ENCODE measurements at regions not wholly inside any gene's neighbourhood (a gene's known extent, or its start where the extent isn't known, plus 50 kb on each side); places are given as distances from the start of the nearest gene placed in this dataset.

GRCh38 chr6:97422171-97422570, 139.2 kb upstream of the MMS22L start:
- 33 to 89% (median 69%) methylated on average over 1 of the region's 1 CpG for WGBS, 4 donors

GRCh38 chr6:97423190-97423589, 140.2 kb upstream of the MMS22L start:
- H3K36me3 ChIP-seq, result no peaks in the 10 kb centered on the region
- H3K4me3 ChIP-seq, result no peak overlapping the region
- H3K27me3 ChIP-seq, result no peaks in the 10 kb centered on the region
- intact Hi-C loops (cut with DNase I), result no loop called here
- H3K9me3 ChIP-seq, result peaks cover 0 to 21% (median 0%) of the 10 kb centered on the region in 12 donors
- no peak for ATAC-seq
- no peak for DNase-seq
- H3K4me1 ChIP-seq, result no peaks in the 10 kb centered on the region
- TF ChIP-seq CTCF (IDR thresholded peaks at IDR 0.05) (no peak), POLR2A (IDR thresholded peaks at IDR 0.05) (no peak)
- no peak overlapping the region for H3K27ac ChIP-seq

More at GRCh38 chr6:97422171-97422570, 139.2 kb upstream of the MMS22L start:
- Histone ChIP-seq H3K4me3 (no peak overlapping the region), H3K36me3 (no peaks in the 10 kb centered on the region), H3K27me3 (no peaks in the 10 kb centered on the region), H3K27ac (no peak overlapping the region), H3K9me3 (peaks cover 0 to 21% (median 0%) of the 10 kb centered on the region in 12 donors), H3K4me1 (no peaks in the 10 kb centered on the region)
- DNase-seq (no peak), ATAC-seq (no peak)
- intact Hi-C loops (cut with DNase I), result no loop called here
- TF ChIP-seq CTCF (IDR thresholded peaks at IDR 0.05) (no peak), POLR2A (IDR thresholded peaks at IDR 0.05) (no peak)

- no peaks in the 10 kb centered on the region for H3K36me3 ChIP-seq
- TF ChIP-seq POLR2A (IDR thresholded peaks at IDR 0.05) (no peak), CTCF (IDR thresholded peaks at IDR 0.05) (no peak)
- H3K4me1 ChIP-seq, result no peaks in the 10 kb centered on the region
- no peaks in the 10 kb centered on the region for H3K9me3 ChIP-seq
- ATAC-seq (no peak), DNase-seq (no peak)
- no peak overlapping the region for H3K27ac ChIP-seq
- intact Hi-C loops (cut with DNase I), result no loop called here
- H3K27me3 ChIP-seq, result no peaks in the 10 kb centered on the region
- H3K4me3 ChIP-seq, result no peak overlapping the region
Measured at GRCh38 chr6:97427648-97428047, 144.6 kb upstream of the MMS22L start.

- 12 to 35% (median 18%) methylated on average over 3 of the region's 3 CpGs for WGBS, 4 donors
- intact Hi-C loops (cut with DNase I), result no loop called here
Measured at GRCh38 chr6:97437087-97437486, 154.1 kb upstream of the MMS22L start.

More at GRCh38 chr6:97437087-97437486, 154.1 kb upstream of the MMS22L start:
- TF ChIP-seq CTCF (IDR thresholded peaks at IDR 0.05), result peak; percentile 26 to 58 (median 39)
- TF ChIP-seq POLR2A (IDR thresholded peaks at IDR 0.05), result no peak
- Histone ChIP-seq H3K4me1 (peaks cover 0 to 4% (median 0%) of the 10 kb centered on the region in 12 donors), H3K4me3 (no peak overlapping the region), H3K27ac (no peak overlapping the region), H3K27me3 (peaks cover 0 to 2% (median 0%) of the 10 kb centered on the region in 9 donors), H3K9me3 (no peaks in the 10 kb centered on the region), H3K36me3 (no peaks in the 10 kb centered on the region)
- no peak for ATAC-seq
- no peak for DNase-seq
